ENCODE measurements at regions not wholly inside any gene's neighbourhood (a gene's known extent, or its start where the extent isn't known, plus 50 kb on each side); places are given as distances from the start of the nearest gene placed in this dataset.

- in situ Hi-C loops (cut with MboI): no loop called here
- no peak for TF ChIP-seq MEF2D (tag; conservative IDR thresholded peaks at IDR 0.05; ENCODE audit: low read depth)
- no peak for TF ChIP-seq ZBED1 (IDR thresholded peaks at IDR 0.05)
- TF ChIP-seq ZBTB1 (CRISPR knock-in tag; IDR thresholded peaks at IDR 0.05; ENCODE audit: borderline replicate concordance, low read depth): no peak
- TF ChIP-seq FOXP4 (CRISPR knock-in tag; IDR thresholded peaks at IDR 0.05; ENCODE audit: borderline replicate concordance): no peak
- TF ChIP-seq, protein P1, sequence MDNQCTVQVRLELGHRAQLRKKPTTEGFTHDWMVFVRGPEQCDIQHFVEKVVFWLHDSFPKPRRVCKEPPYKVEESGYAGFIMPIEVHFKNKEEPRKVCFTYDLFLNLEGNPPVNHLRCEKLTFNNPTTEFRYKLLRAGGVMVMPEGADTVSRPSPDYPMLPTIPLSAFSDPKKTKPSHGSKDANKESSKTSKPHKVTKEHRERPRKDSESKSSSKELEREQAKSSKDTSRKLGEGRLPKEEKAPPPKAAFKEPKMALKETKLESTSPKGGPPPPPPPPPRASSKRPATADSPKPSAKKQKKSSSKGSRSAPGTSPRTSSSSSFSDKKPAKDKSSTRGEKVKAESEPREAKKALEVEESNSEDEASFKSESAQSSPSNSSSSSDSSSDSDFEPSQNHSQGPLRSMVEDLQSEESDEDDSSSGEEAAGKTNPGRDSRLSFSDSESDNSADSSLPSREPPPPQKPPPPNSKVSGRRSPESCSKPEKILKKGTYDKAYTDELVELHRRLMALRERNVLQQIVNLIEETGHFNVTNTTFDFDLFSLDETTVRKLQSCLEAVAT (IDR thresholded peaks at IDR 0.05): no peak
- TF ChIP-seq ZNF436 (CRISPR knock-in tag; IDR thresholded peaks at IDR 0.05): no peak
- TF ChIP-seq KLF10 (CRISPR knock-in tag; IDR thresholded peaks at IDR 0.05): no peak
- TF ChIP-seq CBFA2T3 (IDR thresholded peaks at IDR 0.05): no peak
- TF ChIP-seq ZNF695 (CRISPR knock-in tag; IDR thresholded peaks at IDR 0.05): no peak
- TF ChIP-seq CHCHD3 (CRISPR knock-in tag; IDR thresholded peaks at IDR 0.05): no peak
- TF ChIP-seq GABPA (tag; conservative IDR thresholded peaks at IDR 0.05; ENCODE audit: low read depth): no peak
- no peak for TF ChIP-seq ZNF146 (CRISPR knock-in tag; IDR thresholded peaks at IDR 0.05; ENCODE audit: unreplicated experiment)
- TF ChIP-seq ZNF354B (CRISPR knock-in tag; IDR thresholded peaks at IDR 0.05): no peak
- TF ChIP-seq, protein P2, sequence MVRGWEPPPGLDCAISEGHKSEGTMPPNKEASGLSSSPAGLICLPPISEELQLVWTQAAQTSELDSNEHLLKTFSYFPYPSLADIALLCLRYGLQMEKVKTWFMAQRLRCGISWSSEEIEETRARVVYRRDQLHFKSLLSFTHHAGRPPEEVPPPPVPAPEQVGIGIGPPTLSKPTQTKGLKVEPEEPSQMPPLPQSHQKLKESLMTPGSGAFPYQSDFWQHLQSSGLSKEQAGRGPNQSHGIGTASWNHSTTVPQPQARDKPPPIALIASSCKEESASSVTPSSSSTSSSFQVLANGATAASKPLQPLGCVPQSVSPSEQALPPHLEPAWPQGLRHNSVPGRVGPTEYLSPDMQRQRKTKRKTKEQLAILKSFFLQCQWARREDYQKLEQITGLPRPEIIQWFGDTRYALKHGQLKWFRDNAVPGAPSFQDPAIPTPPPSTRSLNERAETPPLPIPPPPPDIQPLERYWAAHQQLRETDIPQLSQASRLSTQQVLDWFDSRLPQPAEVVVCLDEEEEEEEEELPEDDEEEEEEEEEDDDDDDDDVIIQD (CRISPR knock-in tag; IDR thresholded peaks at IDR 0.05): no peak
- no peak for TF ChIP-seq PCBP2 (IDR thresholded peaks at IDR 0.05; ENCODE audit: low read depth, low read length, poor library complexity, severe bottlenecking)
- no peak for TF ChIP-seq MAFK (IDR thresholded peaks at IDR 0.05; ENCODE audit: low read length)
- TF ChIP-seq, protein P3, sequence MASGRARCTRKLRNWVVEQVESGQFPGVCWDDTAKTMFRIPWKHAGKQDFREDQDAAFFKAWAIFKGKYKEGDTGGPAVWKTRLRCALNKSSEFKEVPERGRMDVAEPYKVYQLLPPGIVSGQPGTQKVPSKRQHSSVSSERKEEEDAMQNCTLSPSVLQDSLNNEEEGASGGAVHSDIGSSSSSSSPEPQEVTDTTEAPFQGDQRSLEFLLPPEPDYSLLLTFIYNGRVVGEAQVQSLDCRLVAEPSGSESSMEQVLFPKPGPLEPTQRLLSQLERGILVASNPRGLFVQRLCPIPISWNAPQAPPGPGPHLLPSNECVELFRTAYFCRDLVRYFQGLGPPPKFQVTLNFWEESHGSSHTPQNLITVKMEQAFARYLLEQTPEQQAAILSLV (tag; IDR thresholded peaks at IDR 0.05): no peak
- no peak for TF ChIP-seq ZNF408 (CRISPR knock-in tag; IDR thresholded peaks at IDR 0.05; ENCODE audit: low read depth)
- no peak for TF ChIP-seq E2F5 (CRISPR knock-in tag; IDR thresholded peaks at IDR 0.05)
- Histone ChIP-seq H3K4me3 (no peak overlapping the region), H3K27ac (ENCODE audit: extremely low read depth, low read depth, low read length) (no peak overlapping the region), H3K27me3 (ENCODE audit: control insufficient read depth in 2 of 2, insufficient read depth in 2 of 2, low read length in 2 of 2) (no peaks in the 10 kb centered on the region), H3K4me2 (ENCODE audit: insufficient read depth, low read length) (no peak overlapping the region), H3K9ac (ENCODE audit: insufficient read depth in 1 of 2, low read depth in 2 of 2, low read length in 2 of 2) (no peak overlapping the region), H3K9me1 (ENCODE audit: control insufficient read depth, insufficient read depth, low read length) (no peaks in the 10 kb centered on the region), H3K9me3 (replicated peaks; ENCODE audit: control insufficient read depth, insufficient read depth, low read depth, low read length) (no peaks in the 10 kb centered on the region; the same call in 1 of the 2 replicates), H2AFZ (ENCODE audit: low read depth, low read length) (no peak overlapping the region), H3K79me2 (ENCODE audit: control insufficient read depth, insufficient read depth, low read length) (no peaks in the 10 kb centered on the region), H3K4me1 (replicated peaks in 1 of 2; ENCODE audit: control insufficient read depth in 2 of 2, insufficient read depth in 2 of 2, low read length in 2 of 2) (no peaks in the 10 kb centered on the region), H4K20me1 (replicated peaks; ENCODE audit: control insufficient read depth, insufficient read depth, low read length) (no peaks in the 10 kb centered on the region), H3K36me3 (ENCODE audit: control insufficient read depth, insufficient read depth, low read length) (no peaks in the 10 kb centered on the region)
- no TSS peak for BruUV-seq (replicated peaks)
- DNase-seq (ENCODE audit: extremely low read depth in 1 of 4, low spot score in 3 of 4) (no peak), FAIRE-seq (no peak), ATAC-seq (no peak)
- ChIA-PET POLR2A (no interaction called here), CTCF (ENCODE audit: low intra/inter-chr PET ratio) (no interaction called here)
- intact Hi-C loops (cut with micrococcal nuclease): no loop called here
- 0% methylated on average over 1 of the region's 1 CpG for WGBS (ENCODE audit: insufficient coverage, low coverage, missing lambda C conversion rate)
Observed at GRCh38 chr2:80854831-80855230, 550.3 kb upstream of the LRRTM1 start.
